ENCODE measurements at regions not wholly inside any gene's neighbourhood (a gene's known extent, or its start where the extent isn't known, plus 50 kb on each side); places are given as distances from the start of the nearest gene placed in this dataset.
A peak's percentile ranks its signal among the peaks of the same experiment; 100 is the strongest.

GRCh38 chr13:74063533-74064100, 70.6 kb downstream of the KLF12 start:
- H3K4me1 Mint-ChIP-seq (ENCODE audit: low read depth), result peaks cover 78% of the 10 kb centered on the region
- H3K36me3 Mint-ChIP-seq (ENCODE audit: insufficient read depth in 2 of 2), result peaks cover 2 to 11% of the 10 kb centered on the region in 2 donors
- ATAC-seq (replicated peaks in 1 of 2) (no peak), DNase-seq (no peak)
- peak overlapping the region; percentile 93 for H3K27ac Mint-ChIP-seq
- no peaks in the 10 kb centered on the region for H3K9me3 Mint-ChIP-seq
- H3K4me3 Mint-ChIP-seq, result peak overlapping the region; percentile 77 to 95
- no peaks in the 10 kb centered on the region for H3K27me3 Mint-ChIP-seq (ENCODE audit: low read depth)

DNA sequence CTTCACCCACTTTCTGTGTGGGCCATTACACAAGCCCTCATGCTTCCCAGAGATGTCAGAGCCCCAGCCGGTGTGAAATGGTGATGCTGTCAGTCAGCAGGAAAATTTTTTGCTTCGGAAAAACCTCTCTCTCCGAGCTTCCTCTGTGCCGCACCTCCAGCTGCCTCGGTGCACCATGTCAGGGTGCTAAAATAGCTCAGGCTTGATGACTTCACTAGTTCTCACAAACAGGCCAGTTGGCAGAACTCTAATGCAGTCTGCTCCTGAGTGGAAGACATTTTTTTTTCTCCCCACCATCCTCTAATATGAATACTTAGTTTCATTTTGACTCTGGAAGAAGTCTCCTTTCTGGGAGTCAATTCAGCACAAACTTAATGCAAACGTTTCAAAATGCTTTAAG, 71.3 kb downstream of the KLF12 start:
- peak overlapping the region; percentile 93 for H3K27ac Mint-ChIP-seq
- H3K4me1 Mint-ChIP-seq (ENCODE audit: low read depth), result peaks cover 73% of the 10 kb centered on the region
- peak overlapping the region; percentile 77 to 95 for H3K4me3 Mint-ChIP-seq
- DNase-seq (peak; percentile 19 to 37), ATAC-seq (replicated peaks in 1 of 2) (peak; percentile 50 to 57)
- H3K27me3 Mint-ChIP-seq (ENCODE audit: low read depth), result no peaks in the 10 kb centered on the region
- H3K9me3 Mint-ChIP-seq, result no peaks in the 10 kb centered on the region
- H3K36me3 Mint-ChIP-seq (ENCODE audit: insufficient read depth in 2 of 2), result peaks cover 2 to 11% of the 10 kb centered on the region in 2 donors

DNA sequence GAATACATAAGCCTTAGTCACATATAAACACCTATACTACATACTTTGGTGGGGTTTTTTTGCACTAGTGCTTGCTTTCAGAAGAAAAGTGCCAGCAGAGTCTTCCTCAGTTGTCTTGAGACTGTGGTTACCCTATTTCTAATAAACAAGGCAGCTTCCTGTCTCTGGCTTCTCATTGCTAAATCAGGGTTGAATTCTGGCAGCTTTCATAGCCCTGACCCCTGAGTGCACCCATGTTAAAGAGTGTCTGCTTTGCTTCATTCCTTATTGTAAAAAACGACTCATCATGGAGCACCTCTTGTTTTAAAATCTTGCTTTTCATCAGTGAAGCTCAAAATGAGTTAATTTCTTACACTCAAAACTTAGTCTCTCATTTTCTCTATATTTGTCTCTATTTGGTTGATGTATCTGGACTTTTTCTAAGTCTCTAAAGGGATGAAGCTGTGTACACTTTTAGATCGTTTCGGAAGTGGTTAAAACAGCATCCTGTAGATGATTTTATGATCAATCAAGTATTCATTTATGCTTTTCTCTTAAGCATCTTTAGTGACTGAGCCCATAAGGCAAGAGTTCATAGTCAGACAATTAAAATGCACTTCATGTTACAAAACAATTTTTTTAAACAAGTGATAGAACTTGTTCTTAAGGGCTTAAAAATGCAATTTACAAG, 72.1 kb downstream of the KLF12 start:
- DNase-seq (no peak), ATAC-seq (replicated peaks in 1 of 2) (peak; percentile 37 to 40)
- Mint-ChIP-seq H3K27me3 (ENCODE audit: low read depth) (no peaks in the 10 kb centered on the region), H3K9me3 (no peaks in the 10 kb centered on the region), H3K27ac (peak overlapping the region; percentile 93), H3K4me3 (peak overlapping the region; percentile 77 to 95), H3K36me3 (ENCODE audit: insufficient read depth in 2 of 2) (peaks cover 2 to 14% of the 10 kb centered on the region in 2 donors), H3K4me1 (ENCODE audit: low read depth) (peaks cover 75% of the 10 kb centered on the region)

DNA sequence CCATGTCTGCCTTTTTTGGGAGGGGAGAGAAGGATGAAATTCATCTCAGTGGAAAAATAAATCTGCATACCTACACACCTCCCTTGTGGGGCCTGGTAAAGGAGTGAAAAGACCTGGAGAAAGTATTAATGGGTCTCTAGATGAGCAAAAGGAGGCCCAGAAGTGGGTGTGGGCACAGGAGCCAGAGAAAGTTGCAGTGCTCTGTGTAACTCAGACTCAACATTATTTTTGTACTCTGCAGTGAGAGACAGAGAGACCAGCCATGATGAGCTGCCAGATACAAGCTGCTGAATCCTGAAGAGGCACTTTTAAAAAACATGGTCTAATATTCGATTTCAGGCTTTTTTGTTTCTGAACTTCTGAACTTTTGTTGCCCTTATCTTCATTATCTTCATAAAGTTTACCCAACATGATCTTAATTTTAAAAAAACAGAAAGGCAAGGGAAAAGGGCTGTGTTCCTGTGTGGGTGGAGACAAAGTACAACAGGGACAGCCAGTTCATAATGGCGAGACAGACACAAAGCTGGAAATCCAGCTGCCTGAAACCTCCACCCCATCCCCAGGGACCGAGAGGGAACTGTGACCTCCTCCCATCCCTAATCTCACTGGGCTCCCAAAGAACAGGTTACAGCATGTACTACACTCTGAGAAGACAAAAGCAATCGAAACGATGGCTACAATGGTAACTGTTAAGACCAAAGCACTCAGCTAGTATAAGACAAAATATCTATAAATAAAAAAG, 77.2 kb downstream of the KLF12 start:
- no peak overlapping the region for H3K4me3 Mint-ChIP-seq
- peak overlapping the region; percentile 51 for H3K27ac Mint-ChIP-seq
- H3K9me3 Mint-ChIP-seq, result peaks cover 0 to 2% of the 10 kb centered on the region in 2 donors
- DNase-seq (no peak), ATAC-seq (replicated peaks in 1 of 2) (no peak)
- H3K36me3 Mint-ChIP-seq (ENCODE audit: insufficient read depth in 2 of 2), result peaks cover 4 to 14% of the 10 kb centered on the region in 2 donors
- peaks cover 69% of the 10 kb centered on the region for H3K4me1 Mint-ChIP-seq (ENCODE audit: low read depth)
- H3K27me3 Mint-ChIP-seq (ENCODE audit: low read depth), result no peaks in the 10 kb centered on the region

- Mint-ChIP-seq H3K27me3 (ENCODE audit: low read depth) (no peaks in the 10 kb centered on the region), H3K4me1 (ENCODE audit: low read depth) (peaks cover 74% of the 10 kb centered on the region), H3K4me3 (peak overlapping the region in 1 of 2 donors; percentile 14), H3K9me3 (peaks cover 0 to 4% of the 10 kb centered on the region in 2 donors), H3K36me3 (ENCODE audit: insufficient read depth in 2 of 2) (peaks cover 1 to 7% of the 10 kb centered on the region in 2 donors), H3K27ac (peak overlapping the region; percentile 64)
- no peak for ATAC-seq (replicated peaks in 1 of 2)
- no peak for DNase-seq
Observed at GRCh38 chr13:74052402-74052928, 81.7 kb downstream of the KLF12 start.

DNA sequence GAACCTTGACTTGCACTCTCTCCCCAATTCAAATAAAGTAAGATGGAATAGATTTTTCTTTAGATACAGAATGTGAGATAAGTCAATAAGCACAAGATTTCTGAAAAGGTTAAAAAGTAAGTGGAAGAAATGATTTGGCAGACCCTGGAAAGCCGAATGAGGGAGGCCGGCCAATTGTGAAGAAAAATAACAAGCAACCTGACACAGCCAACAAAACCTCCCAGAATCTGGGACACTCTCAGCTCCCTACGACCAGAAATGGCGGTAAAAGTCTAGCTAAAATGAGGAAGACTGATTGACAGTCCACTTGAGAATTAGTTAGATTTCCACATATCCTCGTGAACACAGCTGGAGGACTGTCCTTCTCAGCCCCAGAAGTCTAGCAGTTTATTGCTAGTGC, 85.4 kb downstream of the KLF12 start:
- H3K27ac Mint-ChIP-seq, result no peak overlapping the region
- peaks cover 0 to 4% of the 10 kb centered on the region in 2 donors for H3K9me3 Mint-ChIP-seq
- DNase-seq (no peak), ATAC-seq (replicated peaks in 1 of 2) (no peak)
- H3K4me3 Mint-ChIP-seq, result no peak overlapping the region
- H3K36me3 Mint-ChIP-seq (ENCODE audit: insufficient read depth in 2 of 2), result peaks cover 1 to 8% of the 10 kb centered on the region in 2 donors
- H3K27me3 Mint-ChIP-seq (ENCODE audit: low read depth), result no peaks in the 10 kb centered on the region
- peaks cover 63% of the 10 kb centered on the region for H3K4me1 Mint-ChIP-seq (ENCODE audit: low read depth)

DNA sequence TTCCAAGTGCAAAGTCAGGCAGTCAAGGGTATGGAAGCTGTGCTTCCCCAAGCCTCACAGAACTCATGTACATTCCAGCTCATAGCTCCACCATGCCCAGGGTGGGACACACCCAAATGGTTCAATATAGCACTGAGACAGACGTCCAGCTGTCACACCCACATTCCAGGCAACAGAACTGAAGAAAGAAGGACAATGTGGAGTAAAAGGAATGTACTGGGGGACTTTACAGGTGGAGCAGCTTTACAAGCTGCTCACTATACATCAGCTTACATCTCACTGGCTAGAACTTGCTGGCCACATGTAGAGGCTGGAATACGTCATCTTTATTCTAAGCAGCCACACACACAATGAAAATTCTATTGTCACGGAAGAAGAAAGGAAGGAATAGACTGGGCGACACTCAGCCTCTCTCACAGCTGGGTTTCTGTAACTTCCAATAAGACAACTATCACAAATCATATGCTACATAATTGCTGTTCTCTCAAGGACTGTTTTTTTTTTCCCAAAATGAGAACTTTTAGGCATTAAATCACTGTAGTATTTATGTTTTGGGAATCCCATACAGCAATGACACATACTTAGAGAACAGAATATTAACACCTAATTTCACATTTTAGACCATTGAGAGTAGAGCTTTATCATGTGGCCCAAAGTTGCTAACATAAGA, 86.1 kb downstream of the KLF12 start:
- H3K9me3 Mint-ChIP-seq, result peaks cover 0 to 4% of the 10 kb centered on the region in 2 donors
- H3K27ac Mint-ChIP-seq, result peak overlapping the region; percentile 12
- H3K27me3 Mint-ChIP-seq (ENCODE audit: low read depth), result no peaks in the 10 kb centered on the region
- ATAC-seq (replicated peaks in 1 of 2), result no peak
- H3K4me3 Mint-ChIP-seq, result no peak overlapping the region
- H3K4me1 Mint-ChIP-seq (ENCODE audit: low read depth), result peaks cover 62% of the 10 kb centered on the region
- peaks cover 1 to 8% of the 10 kb centered on the region in 2 donors for H3K36me3 Mint-ChIP-seq (ENCODE audit: insufficient read depth in 2 of 2)
- no peak for DNase-seq

DNA sequence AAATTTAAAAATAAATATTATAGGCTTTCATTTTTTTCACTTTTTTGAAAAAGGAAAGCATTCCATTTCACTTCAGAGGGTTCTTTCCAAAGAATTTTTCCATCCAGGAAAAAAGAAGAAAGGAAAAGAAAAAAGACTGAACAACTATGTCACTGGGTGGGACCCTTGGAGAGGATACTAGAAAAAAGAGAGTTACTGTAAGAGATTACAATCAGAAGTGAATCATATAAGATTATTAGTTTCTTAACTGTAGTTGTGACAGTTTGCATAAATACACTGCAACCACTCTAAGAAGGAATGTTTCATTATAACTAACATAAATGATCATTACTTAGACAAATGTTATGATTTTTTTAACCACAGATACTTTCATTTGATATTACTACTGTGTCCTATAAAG, 87.8 kb downstream of the KLF12 start:
- Mint-ChIP-seq H3K27me3 (ENCODE audit: low read depth) (no peaks in the 10 kb centered on the region), H3K4me3 (no peak overlapping the region), H3K9me3 (peaks cover 0 to 2% of the 10 kb centered on the region in 2 donors), H3K4me1 (ENCODE audit: low read depth) (peaks cover 61% of the 10 kb centered on the region), H3K27ac (no peak overlapping the region), H3K36me3 (ENCODE audit: insufficient read depth in 2 of 2) (peaks cover 0 to 8% of the 10 kb centered on the region in 2 donors)
- ATAC-seq (replicated peaks in 1 of 2) (no peak), DNase-seq (no peak)

DNA sequence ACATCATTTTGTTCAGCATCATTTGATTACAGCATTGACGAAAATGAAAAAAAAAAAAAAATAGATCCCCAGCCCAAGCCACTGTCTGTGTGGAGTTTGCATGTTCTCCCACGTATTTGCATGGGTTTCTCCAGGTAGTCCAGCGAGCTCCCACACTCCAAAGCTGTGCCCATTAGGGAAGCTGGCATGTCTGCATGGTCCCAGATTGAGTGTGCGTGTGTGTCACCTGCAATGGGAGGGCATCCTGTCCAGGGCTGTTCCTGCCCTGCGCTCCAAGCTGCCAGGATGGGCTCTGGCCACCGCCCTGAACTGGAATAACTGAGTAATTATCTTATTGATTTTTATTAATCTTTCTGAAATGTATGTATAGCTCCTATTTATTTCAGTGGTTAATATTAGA, 88.6 kb downstream of the KLF12 start:
- Mint-ChIP-seq H3K27ac (no peak overlapping the region), H3K9me3 (no peaks in the 10 kb centered on the region), H3K4me1 (ENCODE audit: low read depth) (peaks cover 61% of the 10 kb centered on the region), H3K4me3 (no peak overlapping the region), H3K27me3 (ENCODE audit: low read depth) (no peaks in the 10 kb centered on the region), H3K36me3 (ENCODE audit: insufficient read depth in 2 of 2) (peaks cover 0 to 8% of the 10 kb centered on the region in 2 donors)
- ATAC-seq (replicated peaks in 1 of 2) (no peak), DNase-seq (no peak)

DNA sequence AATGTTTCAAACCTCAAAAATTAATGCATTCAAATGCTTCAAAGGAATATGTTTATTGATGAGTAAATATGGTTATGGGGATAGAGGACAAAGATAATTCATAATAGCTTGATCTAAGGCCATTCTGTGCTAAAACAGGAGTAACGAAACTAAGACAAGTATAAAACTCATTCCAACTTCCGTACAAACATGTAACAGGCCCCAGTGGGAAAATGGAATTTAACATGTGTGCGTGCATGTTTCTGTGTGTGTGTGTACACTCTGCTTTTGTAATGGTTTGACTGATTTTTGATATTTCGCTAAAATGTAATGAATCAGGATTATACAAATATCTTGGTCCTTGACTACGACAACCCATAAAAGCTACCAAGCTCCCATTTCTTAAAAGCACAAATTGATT, 91.0 kb downstream of the KLF12 start:
- peaks cover 0 to 2% of the 10 kb centered on the region in 2 donors for H3K36me3 Mint-ChIP-seq (ENCODE audit: insufficient read depth in 2 of 2)
- ATAC-seq (replicated peaks in 1 of 2) (no peak), DNase-seq (no peak)
- no peaks in the 10 kb centered on the region for H3K9me3 Mint-ChIP-seq
- H3K4me3 Mint-ChIP-seq, result no peak overlapping the region
- H3K27me3 Mint-ChIP-seq (ENCODE audit: low read depth), result no peaks in the 10 kb centered on the region
- H3K4me1 Mint-ChIP-seq (ENCODE audit: low read depth), result peaks cover 47% of the 10 kb centered on the region
- H3K27ac Mint-ChIP-seq, result no peak overlapping the region

DNA sequence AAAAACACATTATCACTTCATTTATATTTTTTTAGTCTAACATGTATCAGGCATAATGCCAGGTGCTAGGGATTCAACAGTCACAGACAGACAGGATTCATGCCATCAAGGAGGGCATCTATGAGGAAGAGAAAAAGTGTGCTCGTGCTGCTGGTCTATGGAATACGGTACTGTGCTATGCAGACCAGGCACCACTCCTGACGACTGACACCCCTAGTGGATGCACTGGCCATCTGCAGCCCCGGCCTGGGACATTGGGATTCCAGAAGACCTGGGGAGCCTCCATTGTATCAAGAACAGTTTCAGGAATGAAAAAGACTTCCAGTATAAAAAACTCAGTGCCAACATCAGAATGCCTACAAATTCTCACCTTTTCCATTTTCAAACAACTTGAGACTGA, 94.0 kb downstream of the KLF12 start:
- Mint-ChIP-seq H3K4me1 (ENCODE audit: low read depth) (peaks cover 56% of the 10 kb centered on the region), H3K27me3 (ENCODE audit: low read depth) (no peaks in the 10 kb centered on the region), H3K9me3 (no peaks in the 10 kb centered on the region), H3K27ac (peak overlapping the region; percentile 44), H3K36me3 (ENCODE audit: insufficient read depth in 2 of 2) (no peaks in the 10 kb centered on the region), H3K4me3 (no peak overlapping the region)
- ATAC-seq (replicated peaks in 1 of 2) (peak in 1 of 2 donors; percentile 49), DNase-seq (peak; percentile 12 to 20)

DNA sequence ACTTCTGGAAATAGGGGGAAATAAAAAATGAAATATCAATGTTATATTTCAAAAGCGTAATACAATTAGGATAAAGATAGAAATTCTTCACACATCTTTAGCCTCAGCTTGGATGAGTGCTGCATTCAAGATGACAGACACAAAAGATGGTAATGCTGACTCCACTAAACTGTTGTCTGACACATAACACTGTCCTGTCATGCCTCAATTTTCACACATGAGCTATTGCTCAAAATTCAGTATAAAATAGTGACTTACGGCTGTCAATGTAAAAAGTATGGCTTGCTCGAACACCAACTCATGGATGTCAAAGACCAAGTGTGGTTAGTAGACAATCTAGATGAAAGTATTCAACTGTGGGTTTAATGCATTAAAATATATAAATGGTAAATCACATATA, 94.5 kb downstream of the KLF12 start:
- no peak for ATAC-seq (replicated peaks in 1 of 2)

DNA sequence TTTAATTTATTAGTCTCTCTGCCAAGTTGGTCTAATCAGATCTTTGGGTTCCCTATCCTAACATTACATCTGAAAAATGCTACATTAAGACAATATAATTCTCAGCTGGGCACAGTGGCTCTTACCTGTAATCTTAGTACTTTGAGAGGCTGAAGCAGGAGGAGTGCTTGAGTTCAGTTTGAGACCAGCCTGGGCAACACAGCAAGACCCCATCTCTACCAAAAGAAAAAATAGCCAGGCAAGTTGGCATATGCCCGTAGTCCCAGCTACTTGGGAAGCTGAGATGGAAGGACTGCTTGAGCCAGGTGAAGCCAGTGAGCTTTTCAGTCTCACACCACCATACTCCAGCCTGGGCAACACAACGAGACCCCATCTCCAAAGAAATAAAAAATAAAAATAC, 95.0 kb downstream of the KLF12 start:
- Mint-ChIP-seq H3K9me3 (no peaks in the 10 kb centered on the region), H3K36me3 (ENCODE audit: insufficient read depth in 2 of 2) (no peaks in the 10 kb centered on the region), H3K4me3 (no peak overlapping the region), H3K27ac (no peak overlapping the region), H3K27me3 (ENCODE audit: low read depth) (no peaks in the 10 kb centered on the region), H3K4me1 (ENCODE audit: low read depth) (peaks cover 50% of the 10 kb centered on the region)
- DNase-seq, result no peak
- ATAC-seq (replicated peaks in 1 of 2), result no peak

More for the DNA sequence above, 94.5 kb downstream of the KLF12 start:
- Mint-ChIP-seq H3K27me3 (ENCODE audit: low read depth) (no peaks in the 10 kb centered on the region), H3K4me1 (ENCODE audit: low read depth) (peaks cover 54% of the 10 kb centered on the region), H3K4me3 (no peak overlapping the region), H3K36me3 (ENCODE audit: insufficient read depth in 2 of 2) (no peaks in the 10 kb centered on the region), H3K27ac (no peak overlapping the region), H3K9me3 (no peaks in the 10 kb centered on the region)
- no peak for DNase-seq
